Trophoblast cell (in vitro differentiated cells and primary cell): ENCODE measurements at regions not wholly inside any gene's neighbourhood (a gene's known extent, or its start where the extent isn't known, plus 50 kb on each side); places are given as distances from the start of the nearest gene placed in this dataset.

Source experiments
- DNase-seq, 2 donors: peaks; one replicate each; pipeline ENCODE4 v3.0.0-alpha.2; 2016
- H2AFZ ChIP-seq: 2 replicates; pipeline ENCODE4 v1.6.1; 2013; ENCODE audit warnings: low read length, moderate library complexity, mild to moderate bottlenecking; ENCODE audit not compliant: insufficient read depth, poor library complexity
- H2AK5ac ChIP-seq: 2 replicates; pipeline ENCODE4 v1.6.1; 2013; ENCODE audit warnings: mild to moderate bottlenecking, low read length
- H2BK120ac ChIP-seq: 2 replicates; pipeline ENCODE4 v1.6.1; 2013; ENCODE audit warnings: low read length, mild to moderate bottlenecking, moderate library complexity; ENCODE audit not compliant: insufficient read depth, poor library complexity
- H2BK12ac ChIP-seq: 2 replicates; pipeline ENCODE4 v1.6.1; 2013; ENCODE audit warnings: mild to moderate bottlenecking, low read length, moderate library complexity
- H2BK5ac ChIP-seq: 2 replicates; pipeline ENCODE4 v1.6.1; 2013; ENCODE audit warnings: low read length, low read depth, moderate library complexity, mild to moderate bottlenecking; ENCODE audit not compliant: poor library complexity
- H3K14ac ChIP-seq: 2 replicates; pipeline ENCODE4 v1.6.1; 2013; ENCODE audit warnings: mild to moderate bottlenecking, low read length
- H3K18ac ChIP-seq: 2 replicates; pipeline ENCODE4 v1.6.1; 2013; ENCODE audit warnings: mild to moderate bottlenecking, low read length
- H3K23ac ChIP-seq: 2 replicates; pipeline ENCODE4 v1.6.1; 2013; ENCODE audit warnings: low read length
- H3K27ac ChIP-seq: 2 replicates; pipeline ENCODE4 v1.5.1; 2013; ENCODE audit warnings: low read depth, mild to moderate bottlenecking, inconsistent platforms, low read length, moderate library complexity
- H3K27me3 ChIP-seq: 2 replicates; pipeline ENCODE4 v1.6.1; 2013; ENCODE audit warnings: inconsistent platforms, mild to moderate bottlenecking, low read length, moderate library complexity; ENCODE audit not compliant: insufficient read depth
- H3K36me3 ChIP-seq, 2 experiments: 1 replicate in 1 of 2; 2 replicates in 1 of 2; pipeline ENCODE4 v1.6.1; 2013; ENCODE audit warnings: low read length in 2 of 2, mild to moderate bottlenecking in 2 of 2, moderate library complexity in 1 of 2; ENCODE audit not compliant: insufficient read depth in 2 of 2, control insufficient read depth in 1 of 2
- H3K4ac ChIP-seq: 2 replicates; pipeline ENCODE4 v1.6.1; 2013; ENCODE audit warnings: low read depth, mild to moderate bottlenecking, low read length, moderate library complexity
- H3K4me1 ChIP-seq, 2 experiments: 1 replicate in 1 of 2; 2 replicates in 1 of 2; pipeline ENCODE4 v1.6.1; 2013; ENCODE audit warnings: low read length in 2 of 2, mild to moderate bottlenecking in 2 of 2, moderate library complexity in 1 of 2; ENCODE audit not compliant: insufficient read depth in 2 of 2, control insufficient read depth in 1 of 2
- H3K4me2 ChIP-seq: 2 replicates; pipeline ENCODE4 v1.6.1; 2013; ENCODE audit warnings: inconsistent platforms, mild to moderate bottlenecking, low read length, moderate library complexity
- H3K4me3 ChIP-seq: 2 replicates; pipeline ENCODE4 v1.5.1; 2013; ENCODE audit warnings: mild to moderate bottlenecking, low read depth, low read length, inconsistent platforms
- H3K79me1 ChIP-seq: one replicate; pipeline ENCODE4 v1.6.1; 2013; ENCODE audit warnings: low read length
- H3K79me2 ChIP-seq: 2 replicates; pipeline ENCODE4 v1.6.1; 2013; ENCODE audit warnings: low read length, mild to moderate bottlenecking; ENCODE audit not compliant: control insufficient read depth, insufficient read depth, poor library complexity
- H3K9ac ChIP-seq: 2 replicates; pipeline ENCODE4 v1.6.1; 2013; ENCODE audit warnings: mild to moderate bottlenecking, low read length
- H3K9me3 ChIP-seq: 2 replicates; pipeline ENCODE4 v1.6.1; 2013; ENCODE audit warnings: low read depth, mild to moderate bottlenecking, control low read depth, inconsistent platforms, low read length; ENCODE audit not compliant: insufficient read depth
- H4K12ac ChIP-seq: 2 replicates; pipeline ENCODE4 v1.6.1; 2013; ENCODE audit warnings: low read depth, mild to moderate bottlenecking, low read length, moderate library complexity
- H4K8ac ChIP-seq: 2 replicates; pipeline ENCODE4 v1.6.1; 2013; ENCODE audit warnings: low read depth, mild to moderate bottlenecking, low read length, moderate library complexity
- H4K91ac ChIP-seq: one replicate; pipeline ENCODE4 v1.6.1; 2013; ENCODE audit warnings: low read depth, mild to moderate bottlenecking, low read length, moderate library complexity
- WGBS: extraction: QIAGEN DNeasy Blood & Tissue Kit; methylation state at CpG from one replicate; pipeline ENCODE4 v1.1.7; 2013; ENCODE audit warnings: missing lambda C conversion rate; ENCODE audit not compliant: insufficient read length, insufficient coverage; ENCODE audit errors: extremely low coverage; 5-methylcytosine and 5-hydroxymethylcytosine counted together

GRCh38 chr6:1143655-1144054 lies 168.2 kb upstream of the FOXQ1 start:
- H3K27me3 ChIP-seq, result no peaks in the 10 kb centered on the region
- H2AFZ ChIP-seq, result no peak overlapping the region
- peaks cover under 1% of the 10 kb centered on the region for H3K9me3 ChIP-seq
- H3K4me3 ChIP-seq, result no peak overlapping the region
- no peak overlapping the region for H2BK12ac ChIP-seq
- no peaks in the 10 kb centered on the region for H3K79me2 ChIP-seq
- no peaks in the 10 kb centered on the region for H3K36me3 ChIP-seq
- H2AK5ac ChIP-seq, result no peak overlapping the region
- no peak overlapping the region for H3K14ac ChIP-seq
- no peak overlapping the region for H3K23ac ChIP-seq
- H4K12ac ChIP-seq, result no peak overlapping the region
- no peak overlapping the region for H4K8ac ChIP-seq
- H3K4me2 ChIP-seq, result no peak overlapping the region
- H3K27ac ChIP-seq, result no peak overlapping the region
- no peak overlapping the region for H4K91ac ChIP-seq
- no peak for DNase-seq
- no peak overlapping the region for H3K4ac ChIP-seq
- H3K18ac ChIP-seq, result no peak overlapping the region
- H3K4me1 ChIP-seq, result peaks cover 0 to 3% of the 10 kb centered on the region in 2 experiments
- no CpG with 5 or more reads among the region's 7 CpGs for WGBS
- no peak overlapping the region for H3K9ac ChIP-seq
- H3K79me1 ChIP-seq, result no peaks in the 10 kb centered on the region
- H2BK5ac ChIP-seq, result no peak overlapping the region
- H2BK120ac ChIP-seq, result no peak overlapping the region

DNA sequence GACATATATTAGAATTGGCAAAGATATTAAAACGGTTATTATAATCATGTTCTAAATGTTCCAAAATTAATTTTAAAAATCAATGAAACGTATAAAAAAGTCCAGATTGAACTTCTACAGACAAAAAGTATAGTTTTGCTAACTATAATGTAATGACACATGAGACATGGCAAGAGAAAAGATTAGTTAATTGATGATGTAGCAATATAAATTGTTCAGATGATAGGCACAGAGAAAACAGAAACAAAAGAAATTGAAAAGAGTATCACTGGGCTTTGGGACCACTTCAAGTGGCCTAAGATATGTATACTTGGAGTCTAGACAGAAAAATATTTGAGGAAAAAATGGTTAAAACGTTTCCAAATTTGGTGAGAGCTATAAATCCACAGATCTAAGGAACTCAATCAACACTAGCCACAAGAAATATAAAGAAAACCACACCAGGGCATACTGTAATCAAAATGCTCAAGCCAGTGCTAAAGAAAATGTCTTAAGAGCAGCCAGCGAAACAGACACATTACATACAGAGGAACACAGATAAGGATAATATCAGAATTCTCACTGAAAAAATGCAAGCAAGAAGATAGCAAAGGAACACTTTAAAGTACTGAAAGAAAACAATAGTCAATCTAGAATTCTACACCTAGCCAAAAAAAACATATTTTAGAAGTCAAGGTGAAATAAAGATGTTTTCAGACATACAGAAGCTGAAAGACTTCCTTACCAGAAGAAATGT lies 172.6 kb upstream of the FOXQ1 start:
- no peak overlapping the region for H3K14ac ChIP-seq
- no peaks in the 10 kb centered on the region for H3K4me1 ChIP-seq
- H4K91ac ChIP-seq, result no peak overlapping the region
- no peak overlapping the region for H3K27ac ChIP-seq
- H3K4me2 ChIP-seq, result no peak overlapping the region
- H3K9ac ChIP-seq, result no peak overlapping the region
- no peak overlapping the region for H4K12ac ChIP-seq
- H3K4ac ChIP-seq, result no peak overlapping the region
- no peaks in the 10 kb centered on the region for H3K27me3 ChIP-seq
- H2BK120ac ChIP-seq, result no peak overlapping the region
- H3K79me2 ChIP-seq, result no peaks in the 10 kb centered on the region
- H2AK5ac ChIP-seq, result no peak overlapping the region
- H3K4me3 ChIP-seq, result no peak overlapping the region
- no peak overlapping the region for H2BK12ac ChIP-seq
- WGBS, result no CpG with 5 or more reads among the region's 4 CpGs
- peaks cover 2% of the 10 kb centered on the region for H3K9me3 ChIP-seq
- no peak overlapping the region for H2BK5ac ChIP-seq
- no peak overlapping the region for H3K23ac ChIP-seq
- H3K18ac ChIP-seq, result no peak overlapping the region
- no peak overlapping the region for H2AFZ ChIP-seq
- no peak for DNase-seq
- H4K8ac ChIP-seq, result no peak overlapping the region
- H3K36me3 ChIP-seq, result no peaks in the 10 kb centered on the region
- H3K79me1 ChIP-seq, result no peaks in the 10 kb centered on the region

DNA sequence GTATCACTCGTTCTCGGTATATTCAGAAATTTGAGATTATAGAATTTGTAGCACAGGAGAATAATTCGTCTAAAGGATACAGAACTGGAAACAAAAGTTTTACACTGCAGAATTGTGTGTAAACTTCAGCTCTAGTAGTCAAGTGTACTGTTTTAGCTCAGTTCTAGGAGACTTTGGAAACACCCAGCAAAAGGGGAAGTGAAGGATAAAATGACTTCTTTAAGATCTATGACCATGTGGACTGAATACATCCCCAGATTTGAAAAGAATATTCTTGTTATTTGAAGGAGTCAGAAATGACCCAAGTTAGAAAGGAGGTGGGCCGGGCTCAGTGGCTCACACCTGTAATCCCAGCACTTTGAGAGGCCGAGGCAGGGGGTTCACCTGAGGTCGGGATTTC lies 174.0 kb upstream of the FOXQ1 start:
- no CpG with 5 or more reads among the region's 6 CpGs for WGBS
- Histone ChIP-seq H2BK5ac (no peak overlapping the region), H3K36me3 (no peaks in the 10 kb centered on the region), H3K18ac (no peak overlapping the region), H4K12ac (no peak overlapping the region), H2BK120ac (no peak overlapping the region), H3K9me3 (peaks cover 2% of the 10 kb centered on the region), H3K14ac (no peak overlapping the region), H3K4me2 (no peak overlapping the region), H3K4me3 (no peak overlapping the region), H3K79me1 (no peaks in the 10 kb centered on the region), H3K27me3 (no peaks in the 10 kb centered on the region), H3K9ac (no peak overlapping the region), H2BK12ac (no peak overlapping the region), H2AFZ (no peak overlapping the region), H3K27ac (no peak overlapping the region), H4K91ac (no peak overlapping the region), H3K79me2 (no peaks in the 10 kb centered on the region), H4K8ac (no peak overlapping the region), H3K4ac (no peak overlapping the region), H3K4me1 (no peaks in the 10 kb centered on the region), H3K23ac (no peak overlapping the region), H2AK5ac (no peak overlapping the region)
- DNase-seq, result no peak

- WGBS, result no CpG with 5 or more reads among the region's 4 CpGs
- Histone ChIP-seq H3K4me2 (no peak overlapping the region), H3K9ac (no peak overlapping the region), H2BK120ac (no peak overlapping the region), H3K23ac (no peak overlapping the region), H4K12ac (no peak overlapping the region), H3K79me2 (no peaks in the 10 kb centered on the region), H3K4me1 (no peaks in the 10 kb centered on the region), H3K18ac (no peak overlapping the region), H2AK5ac (no peak overlapping the region), H2BK12ac (no peak overlapping the region), H3K36me3 (no peaks in the 10 kb centered on the region), H2AFZ (no peak overlapping the region), H2BK5ac (no peak overlapping the region), H4K91ac (no peak overlapping the region), H3K14ac (no peak overlapping the region), H3K9me3 (peaks cover 2% of the 10 kb centered on the region), H3K27ac (no peak overlapping the region), H3K27me3 (no peaks in the 10 kb centered on the region), H3K4me3 (no peak overlapping the region), H3K4ac (no peak overlapping the region), H3K79me1 (no peaks in the 10 kb centered on the region), H4K8ac (no peak overlapping the region)
- DNase-seq, result no peak
Observed at GRCh38 chr6:1136827-1137226, 175.1 kb upstream of the FOXQ1 start.
